ENCODE measurements at regions not wholly inside any gene's neighbourhood (a gene's known extent, or its start where the extent isn't known, plus 50 kb on each side); places are given as distances from the start of the nearest gene placed in this dataset.

- Histone ChIP-seq H3K9me3 (replicated peaks; ENCODE audit: control insufficient read depth, insufficient read depth, low read depth, low read length) (no peaks in the 10 kb centered on the region), H3K9me1 (ENCODE audit: control insufficient read depth, insufficient read depth, low read length) (no peaks in the 10 kb centered on the region), H3K4me3 (no peak overlapping the region), H3K9ac (ENCODE audit: insufficient read depth in 1 of 2, low read depth in 2 of 2, low read length in 2 of 2) (no peak overlapping the region), H3K79me2 (ENCODE audit: control insufficient read depth, insufficient read depth, low read length) (no peaks in the 10 kb centered on the region), H2AFZ (ENCODE audit: low read depth, low read length) (no peak overlapping the region), H3K27ac (ENCODE audit: extremely low read depth, low read depth, low read length) (no peak overlapping the region), H3K36me3 (ENCODE audit: control insufficient read depth, insufficient read depth, low read length) (no peaks in the 10 kb centered on the region), H3K27me3 (ENCODE audit: control insufficient read depth in 2 of 2, insufficient read depth in 2 of 2, low read length in 2 of 2) (peaks cover 0 to 7% of the 10 kb centered on the region in 2 experiments; a peak in 3 of 5 replicates), H4K20me1 (replicated peaks; ENCODE audit: control insufficient read depth, insufficient read depth, low read length) (no peaks in the 10 kb centered on the region), H3K4me1 (replicated peaks in 1 of 2; ENCODE audit: control insufficient read depth in 2 of 2, insufficient read depth in 2 of 2, low read length in 2 of 2) (no peaks in the 10 kb centered on the region), H3K4me2 (ENCODE audit: insufficient read depth, low read length) (no peak overlapping the region)
- TF ChIP-seq CHD1 (IDR thresholded peaks at IDR 0.05; ENCODE audit: low read length) (no peak), ZNF197 (CRISPR knock-in tag; IDR thresholded peaks at IDR 0.05; ENCODE audit: low read depth) (no peak), ZFP91 (CRISPR knock-in tag; IDR thresholded peaks at IDR 0.05) (no peak), SIN3A (IDR thresholded peaks at IDR 0.05; ENCODE audit: borderline replicate concordance in 2 of 2, control insufficient read depth in 1 of 2, low read depth in 2 of 2, low read length in 2 of 2) (no peak), RFX1 (IDR thresholded peaks at IDR 0.05) (no peak), FOXP4 (CRISPR knock-in tag; IDR thresholded peaks at IDR 0.05; ENCODE audit: borderline replicate concordance) (no peak), CTBP1 (IDR thresholded peaks at IDR 0.05; ENCODE audit: borderline replicate concordance) (no peak), HBP1 (CRISPR knock-in tag; IDR thresholded peaks at IDR 0.05) (no peak), HEY1 (CRISPR knock-in tag; IDR thresholded peaks at IDR 0.05; ENCODE audit: borderline replicate concordance) (no peak), ZNF436 (CRISPR knock-in tag; IDR thresholded peaks at IDR 0.05) (no peak), YBX1 (IDR thresholded peaks at IDR 0.05) (no peak), CEBPG (CRISPR knock-in tag; IDR thresholded peaks at IDR 0.05) (no peak), CEBPG (tag; conservative IDR thresholded peaks at IDR 0.05 in 1 of 2, IDR thresholded peaks at IDR 0.05 in 1 of 2) (no peak), KLF6 (CRISPR knock-in tag; IDR thresholded peaks at IDR 0.05; ENCODE audit: borderline replicate concordance) (no peak), RBM25 (IDR thresholded peaks at IDR 0.05; ENCODE audit: low read depth, low read length, severe bottlenecking) (no peak)
- ChIA-PET CTCF (ENCODE audit: low intra/inter-chr PET ratio) (no interaction called here), POLR2A (no interaction called here)
- intact Hi-C loops (cut with micrococcal nuclease), result no loop called here
- in situ Hi-C loops (cut with MboI), result no loop called here
- no peak for DNase-seq (ENCODE audit: extremely low read depth in 1 of 4, low spot score in 3 of 4)
- no TSS peak for BruUV-seq (replicated peaks)
- FAIRE-seq, result no peak
- 3% methylated on average over 3 of the region's 3 CpGs for WGBS (ENCODE audit: insufficient coverage, low coverage, missing lambda C conversion rate)
- ATAC-seq, result no peak
Observed at GRCh38 chr7:35389636-35390035, 135.7 kb upstream of the TBX20 start.
